ENCODE measurements at regions not wholly inside any gene's neighbourhood (a gene's known extent, or its start where the extent isn't known, plus 50 kb on each side); places are given as distances from the start of the nearest gene placed in this dataset.

DNA sequence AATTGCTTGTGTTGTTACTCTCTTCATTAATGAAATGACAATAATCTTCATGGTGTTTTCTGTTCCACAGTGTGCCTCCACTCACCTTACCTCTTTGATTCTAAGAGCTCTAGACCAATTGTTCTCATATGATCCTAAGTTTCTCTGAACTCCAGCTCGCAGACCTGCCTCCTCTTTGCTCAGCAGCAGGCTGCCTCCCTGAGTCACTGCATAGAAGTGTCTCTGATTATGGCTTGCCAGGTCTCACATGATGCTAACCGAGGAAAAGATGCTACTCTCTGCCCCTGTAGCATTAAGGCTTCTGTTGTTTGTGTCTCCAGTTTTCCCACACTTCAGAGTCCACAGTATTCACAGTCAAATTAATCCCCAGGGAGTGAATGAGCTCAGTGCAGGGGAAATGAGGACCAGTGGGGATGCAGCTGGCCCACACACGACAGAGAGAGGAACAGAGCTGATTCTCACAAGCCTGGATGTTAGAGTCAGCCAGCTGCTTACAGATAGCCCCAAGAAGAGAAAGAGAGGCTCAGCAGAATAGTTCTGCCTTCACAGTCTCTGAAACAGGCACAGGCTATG is 145.9 kb upstream of the EGR2 start:
- DNase-seq (ENCODE audit: extremely low read depth, low read depth), result no peak
- TF ChIP-seq CTCF (IDR thresholded peaks at IDR 0.05; ENCODE audit: low read depth, low read length), result no peak

- DNase-seq (ENCODE audit: extremely low read depth, low read depth), result no peak
- TF ChIP-seq CTCF (IDR thresholded peaks at IDR 0.05; ENCODE audit: low read depth, low read length), result no peak
Observed at GRCh38 chr10:62960416-62960815, 144.2 kb upstream of the EGR2 start.

GRCh38 chr10:62959553-62959952 is 143.4 kb upstream of the EGR2 start:
- no peak for TF ChIP-seq CTCF (IDR thresholded peaks at IDR 0.05; ENCODE audit: low read depth, low read length)
- DNase-seq (ENCODE audit: extremely low read depth, low read depth), result no peak

- DNase-seq (ENCODE audit: extremely low read depth, low read depth), result no peak
- TF ChIP-seq CTCF (IDR thresholded peaks at IDR 0.05; ENCODE audit: low read depth, low read length), result no peak
Observed at GRCh38 chr10:62958980-62959379, 142.8 kb upstream of the EGR2 start.

DNA sequence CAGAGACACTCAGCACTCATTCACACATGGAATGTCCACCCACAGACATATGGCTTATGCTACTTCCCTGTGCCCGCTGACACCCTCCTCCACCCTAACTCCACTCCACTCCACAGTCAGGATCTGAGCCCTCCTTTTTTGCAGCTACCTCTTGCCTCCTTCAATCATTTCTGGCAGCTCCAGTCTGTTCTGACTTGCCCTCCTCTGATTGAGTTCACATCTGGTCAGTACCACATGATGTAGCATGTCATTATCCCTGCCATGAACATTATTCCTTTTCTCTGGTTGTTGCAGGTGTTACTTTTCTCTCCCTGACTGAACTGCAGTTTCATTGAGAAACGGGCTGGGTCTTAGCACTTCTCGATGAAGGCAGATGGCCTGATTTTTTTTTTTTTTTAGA is 130.1 kb upstream of the EGR2 start:
- no peak for TF ChIP-seq CTCF (IDR thresholded peaks at IDR 0.05; ENCODE audit: low read depth, low read length)
- DNase-seq (ENCODE audit: extremely low read depth, low read depth), result no peak

DNA sequence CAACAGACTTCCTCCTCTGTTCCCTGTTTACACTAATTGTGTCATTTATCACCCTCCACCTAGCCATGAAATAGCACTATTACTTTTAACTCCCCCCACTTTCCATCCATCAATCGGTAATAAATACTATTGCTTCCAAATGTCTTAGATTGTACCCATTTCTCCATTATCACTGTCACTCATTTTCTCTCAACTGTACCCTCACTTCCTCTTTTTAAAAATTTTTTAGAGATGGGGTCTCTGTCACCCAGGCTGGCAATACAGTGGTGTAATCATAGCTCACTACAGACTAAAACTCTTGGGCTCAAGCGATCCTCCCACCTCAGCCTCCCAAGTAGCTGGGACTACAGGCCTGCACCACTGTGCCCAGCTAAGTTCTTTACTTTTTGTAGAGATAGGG is 123.5 kb upstream of the EGR2 start:
- no peak for DNase-seq (ENCODE audit: extremely low read depth, low read depth)
- TF ChIP-seq CTCF (IDR thresholded peaks at IDR 0.05; ENCODE audit: low read depth, low read length), result no peak

- no peak for TF ChIP-seq CTCF (IDR thresholded peaks at IDR 0.05; ENCODE audit: low read depth, low read length)
- DNase-seq (ENCODE audit: extremely low read depth, low read depth), result no peak
Observed at GRCh38 chr10:62938672-62939071, 122.5 kb upstream of the EGR2 start.

Measured in AG09319 (cell line).